ENCODE measurements at regions not wholly inside any gene's neighbourhood (a gene's known extent, or its start where the extent isn't known, plus 50 kb on each side); places are given as distances from the start of the nearest gene placed in this dataset.

DNA sequence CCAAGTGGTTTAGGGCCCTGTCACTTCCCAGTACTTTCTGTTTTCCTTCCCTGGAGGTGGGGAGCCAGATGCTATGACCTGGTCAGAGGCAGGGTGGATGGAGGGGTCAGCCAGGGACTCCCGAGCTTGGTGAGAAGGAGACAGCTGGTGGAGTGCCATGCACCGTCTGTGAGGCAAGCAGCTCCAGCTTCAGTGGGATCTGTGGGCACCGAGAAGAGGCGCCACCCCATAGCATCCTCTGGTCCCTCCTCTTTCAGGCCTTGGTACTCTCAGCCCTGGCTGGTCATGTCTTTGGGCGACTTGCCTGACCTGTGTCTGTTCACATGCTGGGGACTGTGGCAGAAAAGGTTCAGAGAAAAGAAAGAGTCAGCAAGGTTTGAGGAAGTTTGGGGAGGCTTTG is 299.3 kb upstream of the N4BP1 start:
- TF ChIP-seq, protein P1, sequence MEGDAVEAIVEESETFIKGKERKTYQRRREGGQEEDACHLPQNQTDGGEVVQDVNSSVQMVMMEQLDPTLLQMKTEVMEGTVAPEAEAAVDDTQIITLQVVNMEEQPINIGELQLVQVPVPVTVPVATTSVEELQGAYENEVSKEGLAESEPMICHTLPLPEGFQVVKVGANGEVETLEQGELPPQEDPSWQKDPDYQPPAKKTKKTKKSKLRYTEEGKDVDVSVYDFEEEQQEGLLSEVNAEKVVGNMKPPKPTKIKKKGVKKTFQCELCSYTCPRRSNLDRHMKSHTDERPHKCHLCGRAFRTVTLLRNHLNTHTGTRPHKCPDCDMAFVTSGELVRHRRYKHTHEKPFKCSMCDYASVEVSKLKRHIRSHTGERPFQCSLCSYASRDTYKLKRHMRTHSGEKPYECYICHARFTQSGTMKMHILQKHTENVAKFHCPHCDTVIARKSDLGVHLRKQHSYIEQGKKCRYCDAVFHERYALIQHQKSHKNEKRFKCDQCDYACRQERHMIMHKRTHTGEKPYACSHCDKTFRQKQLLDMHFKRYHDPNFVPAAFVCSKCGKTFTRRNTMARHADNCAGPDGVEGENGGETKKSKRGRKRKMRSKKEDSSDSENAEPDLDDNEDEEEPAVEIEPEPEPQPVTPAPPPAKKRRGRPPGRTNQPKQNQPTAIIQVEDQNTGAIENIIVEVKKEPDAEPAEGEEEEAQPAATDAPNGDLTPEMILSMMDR (IDR thresholded peaks at IDR 0.05): no peak
- no peak for TF ChIP-seq POLR2A (IDR thresholded peaks at IDR 0.05)
- no peak for TF ChIP-seq EP300 (IDR thresholded peaks at IDR 0.05)
